Naive thymus-derived CD8-positive, alpha-beta T cell (primary cell): ENCODE measurements at regions not wholly inside any gene's neighbourhood (a gene's known extent, or its start where the extent isn't known, plus 50 kb on each side); places are given as distances from the start of the nearest gene placed in this dataset.
"Not testable (repeated sequence)": the region's sequence is repeated elsewhere in the genome, so short reads cannot be mapped to it uniquely, and the experiment has no call there.

Experiments used
- ATAC-seq, 2 donors: fragments of 150-1000 bp; cut with Tn5 transposase in 1 of 2; sonication (Bioruptor Pico), chemical (Tn5 transposase) in 1 of 2; 1 replicate in 1 of 2; 2 replicates in 1 of 2; pipeline ENCODE4 v1.10.0; 2021; ENCODE audit warnings: mild to moderate bottlenecking in 2 of 2, moderate library complexity in 2 of 2
- POLR2A ChIA-PET: fragments of 350-600 bp; sonication (Branson Sonifier 250); formaldehyde crosslinking; loops from one replicate; lab custom pipeline; 2021; ENCODE audit warnings: antibody characterized with exemption; lab: Charles Lee
- DNase-seq, 10 donors: peaks; one replicate each; pipeline versions ENCODE4 v3.0.0 to v3.0.0-alpha.2; 2020 to 2022
- H3K27ac Mint-ChIP-seq, 10 donors: one replicate each; pipeline ENCODE4 v1.8.0; 2020 to 2022; ENCODE audit warnings: mild to moderate bottlenecking in 10 of 10, mixed read lengths in 10 of 10, moderate library complexity in 4 of 10, inconsistent platforms in 1 of 10
- H3K27me3 Mint-ChIP-seq, 5 donors: one replicate each; pipeline ENCODE4 v1.8.0; 2021 to 2022; ENCODE audit warnings: mixed read lengths in 5 of 5
- H3K36me3 Mint-ChIP-seq, 3 donors: one replicate each; pipeline ENCODE4 v1.8.0; 2020 to 2022; ENCODE audit warnings: mixed read lengths in 3 of 3, mild to moderate bottlenecking in 2 of 3, inconsistent platforms in 1 of 3
- H3K4me1 Mint-ChIP-seq, 4 donors: one replicate each; pipeline ENCODE4 v1.8.0; 2021 to 2022; ENCODE audit warnings: mixed read lengths in 4 of 4
- H3K4me3 Mint-ChIP-seq, 10 donors: one replicate each; pipeline ENCODE4 v1.8.0; 2020 to 2022; ENCODE audit warnings: mild to moderate bottlenecking in 10 of 10, mixed read lengths in 10 of 10, moderate library complexity in 6 of 10, inconsistent platforms in 1 of 10
- H3K9me3 Mint-ChIP-seq, 9 donors: one replicate each; pipeline ENCODE4 v1.8.0; 2020 to 2022; ENCODE audit warnings: mixed read lengths in 9 of 9, mild to moderate bottlenecking in 3 of 9, inconsistent platforms in 1 of 9, moderate library complexity in 1 of 9

GRCh38 chr20:6700563-6701329 lies 66.7 kb upstream of the BMP2 start:
- DNase-seq = no peak

GRCh38 chr20:6699921-6700562 lies 67.4 kb upstream of the BMP2 start:
- H3K27ac Mint-ChIP-seq = no peak overlapping the region
- no peak for DNase-seq
- H3K4me1 Mint-ChIP-seq = peaks cover 0 to 8% (median 1%) of the 10 kb centered on the region in 4 donors
- H3K27me3 Mint-ChIP-seq = peaks cover 0 to 18% (median 3%) of the 10 kb centered on the region in 5 donors
- POLR2A ChIA-PET = no interaction called here
- H3K9me3 Mint-ChIP-seq = peaks cover 0 to 9% (median 0%) of the 10 kb centered on the region in 9 donors
- H3K36me3 Mint-ChIP-seq = no peaks in the 10 kb centered on the region
- no peak for ATAC-seq
- H3K4me3 Mint-ChIP-seq = no peak overlapping the region

More at GRCh38 chr20:6700563-6701329, 66.7 kb upstream of the BMP2 start:
- peaks cover 0 to 8% (median 1%) of the 10 kb centered on the region in 4 donors for H3K4me1 Mint-ChIP-seq
- H3K4me3 Mint-ChIP-seq = no peak overlapping the region
- H3K27me3 Mint-ChIP-seq = peaks cover 0 to 18% (median 3%) of the 10 kb centered on the region in 5 donors
- peaks cover 0 to 9% (median 0%) of the 10 kb centered on the region in 9 donors for H3K9me3 Mint-ChIP-seq
- no peak overlapping the region for H3K27ac Mint-ChIP-seq
- H3K36me3 Mint-ChIP-seq = no peaks in the 10 kb centered on the region
- no peak for ATAC-seq
- POLR2A ChIA-PET = no interaction called here

- Mint-ChIP-seq H3K4me1 (peaks cover 0 to 8% (median 1%) of the 10 kb centered on the region in 4 donors), H3K27ac (no peak overlapping the region), H3K27me3 (peaks cover 0 to 18% (median 3%) of the 10 kb centered on the region in 5 donors), H3K36me3 (no peaks in the 10 kb centered on the region), H3K9me3 (peaks cover 0 to 9% (median 0%) of the 10 kb centered on the region in 9 donors), H3K4me3 (no peak overlapping the region)
- ATAC-seq (no peak), DNase-seq (no peak)
- POLR2A ChIA-PET = no interaction called here
These were observed 68.8 kb upstream of the BMP2 start for GRCh38 chr20:6698723-6699122.

- Mint-ChIP-seq H3K27me3 (peaks cover 0 to 14% (median 3%) of the 10 kb centered on the region in 5 donors), H3K36me3 (no peaks in the 10 kb centered on the region), H3K27ac (no peak overlapping the region), H3K9me3 (peaks cover 0 to 9% (median 0%) of the 10 kb centered on the region in 9 donors), H3K4me1 (peaks cover 0 to 8% (median 1%) of the 10 kb centered on the region in 4 donors), H3K4me3 (no peak overlapping the region)
- POLR2A ChIA-PET = no interaction called here
- DNase-seq (no peak), ATAC-seq (no peak)
These were observed 69.4 kb upstream of the BMP2 start for GRCh38 chr20:6698056-6698455.

- Mint-ChIP-seq H3K36me3 (no peaks in the 10 kb centered on the region), H3K4me1 (peaks cover 0 to 8% (median 1%) of the 10 kb centered on the region in 4 donors), H3K4me3 (no peak overlapping the region), H3K27me3 (peaks cover 0 to 14% (median 3%) of the 10 kb centered on the region in 5 donors), H3K9me3 (peaks cover 0 to 9% (median 0%) of the 10 kb centered on the region in 9 donors), H3K27ac (no peak overlapping the region)
- DNase-seq = no peak
- POLR2A ChIA-PET = no interaction called here
- no peak for ATAC-seq
These were observed 70.1 kb upstream of the BMP2 start for GRCh38 chr20:6697228-6697972.

- DNase-seq (no peak), ATAC-seq (no peak)
- Mint-ChIP-seq H3K9me3 (peaks cover 0 to 9% (median 0%) of the 10 kb centered on the region in 9 donors), H3K4me1 (peaks cover 0 to 5% (median 1%) of the 10 kb centered on the region in 4 donors), H3K36me3 (no peaks in the 10 kb centered on the region), H3K27me3 (peaks cover 0 to 14% (median 1%) of the 10 kb centered on the region in 5 donors), H3K4me3 (no peak overlapping the region), H3K27ac (no peak overlapping the region)
- POLR2A ChIA-PET = no interaction called here
These were observed 71.5 kb upstream of the BMP2 start for GRCh38 chr20:6696001-6696400.

GRCh38 chr20:6693808-6694198 lies 73.7 kb upstream of the BMP2 start:
- ATAC-seq, DNase-seq, H3K27ac Mint-ChIP-seq, POLR2A ChIA-PET, H3K27me3 Mint-ChIP-seq, H3K4me1 Mint-ChIP-seq, H3K36me3 Mint-ChIP-seq, H3K9me3 Mint-ChIP-seq, H3K4me3 Mint-ChIP-seq: not testable (repeated sequence)

GRCh38 chr20:6693178-6693807 lies 74.2 kb upstream of the BMP2 start:
- Mint-ChIP-seq H3K27ac (no peak overlapping the region), H3K4me3 (no peak overlapping the region), H3K9me3 (peaks cover 0 to 6% (median 0%) of the 10 kb centered on the region in 9 donors), H3K36me3 (no peaks in the 10 kb centered on the region), H3K4me1 (no peaks in the 10 kb centered on the region), H3K27me3 (peaks cover 0 to 4% (median 0%) of the 10 kb centered on the region in 5 donors)
- POLR2A ChIA-PET = no interaction called here
- ATAC-seq (no peak), DNase-seq (no peak)

GRCh38 chr20:6692566-6693173 lies 74.8 kb upstream of the BMP2 start:
- Mint-ChIP-seq H3K4me1 (no peaks in the 10 kb centered on the region), H3K9me3 (peaks cover 0 to 6% (median 0%) of the 10 kb centered on the region in 9 donors), H3K4me3 (no peak overlapping the region), H3K27ac (no peak overlapping the region), H3K27me3 (peaks cover 0 to 3% (median 0%) of the 10 kb centered on the region in 5 donors), H3K36me3 (no peaks in the 10 kb centered on the region)
- POLR2A ChIA-PET = no interaction called here
- no peak for ATAC-seq
- no peak for DNase-seq

GRCh38 chr20:6691516-6691915 lies 76.0 kb upstream of the BMP2 start:
- peaks cover 0 to 6% (median 0%) of the 10 kb centered on the region in 9 donors for H3K9me3 Mint-ChIP-seq
- H3K4me1 Mint-ChIP-seq = peaks cover 0 to 2% (median 0%) of the 10 kb centered on the region in 4 donors
- ATAC-seq = no peak
- H3K27me3 Mint-ChIP-seq = no peaks in the 10 kb centered on the region
- POLR2A ChIA-PET = no interaction called here
- no peak overlapping the region for H3K4me3 Mint-ChIP-seq
- H3K27ac Mint-ChIP-seq = no peak overlapping the region
- H3K36me3 Mint-ChIP-seq = no peaks in the 10 kb centered on the region
- no peak for DNase-seq

- H3K27ac Mint-ChIP-seq = no peak overlapping the region
- H3K4me1 Mint-ChIP-seq = peaks cover 0 to 2% (median 0%) of the 10 kb centered on the region in 4 donors
- ATAC-seq (no peak), DNase-seq (no peak)
- no peak overlapping the region for H3K4me3 Mint-ChIP-seq
- POLR2A ChIA-PET = no interaction called here
- H3K9me3 Mint-ChIP-seq = peaks cover 0 to 6% (median 0%) of the 10 kb centered on the region in 9 donors
- H3K36me3 Mint-ChIP-seq = no peaks in the 10 kb centered on the region
- H3K27me3 Mint-ChIP-seq = no peaks in the 10 kb centered on the region
These were observed 78.0 kb upstream of the BMP2 start for GRCh38 chr20:6689339-6689973.

GRCh38 chr20:6686171-6686570 lies 81.3 kb upstream of the BMP2 start:
- Mint-ChIP-seq H3K9me3 (peaks cover 0 to 8% (median 2%) of the 10 kb centered on the region in 9 donors), H3K4me3 (no peak overlapping the region), H3K36me3 (no peaks in the 10 kb centered on the region), H3K4me1 (peaks cover 0 to 2% (median 0%) of the 10 kb centered on the region in 4 donors), H3K27me3 (peaks cover 0 to 1% (median 0%) of the 10 kb centered on the region in 5 donors), H3K27ac (no peak overlapping the region)
- POLR2A ChIA-PET = no interaction called here
- DNase-seq = no peak
- no peak for ATAC-seq
